Small intestine (tissue), 7 donors: ENCODE measurements at regions not wholly inside any gene's neighbourhood (a gene's known extent, or its start where the extent isn't known, plus 50 kb on each side); places are given as distances from the start of the nearest gene placed in this dataset.

Experiments used
- DNase-seq, 2 donors: peaks; one replicate each; pipeline versions ENCODE4 v3.0.0 to v3.0.0-alpha.2; 2013
- FAIRE-seq: peaks from 2 replicates; lab custom pipeline; 2012; peaks lifted over from hg19 to GRCh38; lab: Jason Lieb, UNC
- H3K27ac ChIP-seq, 3 donors: one replicate each; pipeline ENCODE4 v1.5.1; 2013; ENCODE audit warnings: low read length in 2 of 3, mild to moderate bottlenecking in 2 of 3, control low read depth in 1 of 3, inconsistent platforms in 1 of 3, low read depth in 1 of 3, moderate library complexity in 1 of 3
- H3K27me3 ChIP-seq, 3 donors: one replicate each; pipeline ENCODE4 v1.6.1; 2013; ENCODE audit warnings: low read length in 3 of 3, inconsistent platforms in 1 of 3; ENCODE audit not compliant: control insufficient read depth in 3 of 3, insufficient read depth in 3 of 3
- H3K36me3 ChIP-seq, 3 donors: one replicate each; pipeline ENCODE4 v1.6.1; 2013; ENCODE audit warnings: low read length in 3 of 3, inconsistent platforms in 1 of 3, low read depth in 1 of 3, mild to moderate bottlenecking in 1 of 3, moderate library complexity in 1 of 3; ENCODE audit not compliant: control insufficient read depth in 3 of 3, insufficient read depth in 2 of 3
- H3K4me1 ChIP-seq, 3 donors: one replicate each; pipeline ENCODE4 v1.6.1; 2013; ENCODE audit warnings: low read length in 2 of 3, inconsistent platforms in 1 of 3, low read depth in 1 of 3, mild to moderate bottlenecking in 1 of 3, moderate library complexity in 1 of 3; ENCODE audit not compliant: control insufficient read depth in 3 of 3, insufficient read depth in 2 of 3
- H3K4me3 ChIP-seq, 3 donors: one replicate each; pipeline ENCODE4 v1.5.1; 2013; ENCODE audit warnings: low read length in 3 of 3, control low read depth in 1 of 3, inconsistent platforms in 1 of 3, low read depth in 1 of 3, mild to moderate bottlenecking in 1 of 3, moderate library complexity in 1 of 3
- H3K9me3 ChIP-seq, 2 donors: one replicate each; pipeline ENCODE4 v1.6.1; 2013; ENCODE audit warnings: low read depth in 1 of 2, low read length in 1 of 2; ENCODE audit not compliant: control insufficient read depth in 2 of 2, insufficient read depth in 1 of 2
- WGBS, 3 donors: extraction: QIAGEN DNeasy Blood & Tissue Kit; methylation state at CpG; one replicate each; pipeline ENCODE4 v1.1.7; 2013; 5-methylcytosine and 5-hydroxymethylcytosine counted together
- donor health status: healthy with polysubstance abuse.
- donor health status: control.
- donor health status: control.
- donor health status: Bipolar disorder and iron deficiency.
- donor health status: healthy.

DNA sequence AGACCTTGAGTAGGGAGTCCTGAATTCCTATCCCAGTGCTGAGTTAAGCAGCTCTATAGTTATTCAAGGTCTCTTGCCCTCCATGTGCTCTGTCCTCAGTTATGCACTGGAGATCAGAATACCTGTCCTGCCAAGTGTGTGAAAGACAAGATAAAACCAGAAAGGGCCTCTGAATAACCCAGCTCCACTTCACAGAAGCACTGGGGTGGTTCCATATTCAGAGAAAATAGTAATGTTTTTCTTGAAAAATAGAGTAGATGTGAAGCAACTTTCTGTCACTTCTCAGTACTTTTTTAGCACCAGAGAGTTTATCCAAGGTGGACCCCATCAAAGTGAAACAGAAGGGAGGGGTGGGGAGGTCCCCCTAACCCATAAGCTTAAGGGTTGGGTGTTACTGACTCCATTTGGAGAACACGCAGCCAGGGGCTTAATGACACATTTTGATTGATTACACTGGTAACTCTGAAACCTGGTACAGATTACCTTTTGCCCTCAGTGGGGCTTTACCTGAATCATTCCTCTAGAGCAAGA, 509.8 kb upstream of the JARID2 start:
- Histone ChIP-seq H3K27ac (no peak overlapping the region), H3K27me3 (no peaks in the 10 kb centered on the region), H3K36me3 (no peaks in the 10 kb centered on the region), H3K9me3 (no peaks in the 10 kb centered on the region), H3K4me3 (no peak overlapping the region), H3K4me1 (no peaks in the 10 kb centered on the region)
- FAIRE-seq (no peak), DNase-seq (no peak)
- WGBS, 3 donors, result 69 to 96% (median 88%) methylated on average over 1 of the region's 1 CpG

DNA sequence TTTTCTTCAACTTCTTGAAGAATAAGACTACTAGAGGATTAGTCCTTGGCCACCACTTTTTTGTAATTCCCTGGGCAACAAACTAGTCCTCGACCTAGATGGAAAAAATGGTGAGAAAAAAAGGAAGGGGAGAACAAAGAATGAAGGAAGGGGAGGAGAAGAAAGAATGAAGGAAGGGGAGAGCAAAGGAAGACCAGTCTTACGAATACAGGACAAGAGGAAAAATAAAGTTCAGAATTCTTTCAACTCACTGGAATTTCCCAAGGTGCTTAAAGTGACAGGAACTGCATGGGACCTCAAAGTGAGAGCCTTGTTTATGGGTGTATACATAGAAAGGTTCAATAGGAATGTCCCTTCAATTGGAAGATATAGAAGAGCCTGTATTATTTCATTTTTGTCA, 509.3 kb upstream of the JARID2 start:
- FAIRE-seq, result no peak
- H3K9me3 ChIP-seq, result no peaks in the 10 kb centered on the region
- H3K27ac ChIP-seq, result no peak overlapping the region
- DNase-seq, result no peak
- 73 to 91% (median 89%) methylated on average over 2 of the region's 2 CpGs for WGBS, 3 donors
- H3K27me3 ChIP-seq, result no peaks in the 10 kb centered on the region
- no peaks in the 10 kb centered on the region for H3K4me1 ChIP-seq
- no peaks in the 10 kb centered on the region for H3K36me3 ChIP-seq
- H3K4me3 ChIP-seq, result no peak overlapping the region

DNA sequence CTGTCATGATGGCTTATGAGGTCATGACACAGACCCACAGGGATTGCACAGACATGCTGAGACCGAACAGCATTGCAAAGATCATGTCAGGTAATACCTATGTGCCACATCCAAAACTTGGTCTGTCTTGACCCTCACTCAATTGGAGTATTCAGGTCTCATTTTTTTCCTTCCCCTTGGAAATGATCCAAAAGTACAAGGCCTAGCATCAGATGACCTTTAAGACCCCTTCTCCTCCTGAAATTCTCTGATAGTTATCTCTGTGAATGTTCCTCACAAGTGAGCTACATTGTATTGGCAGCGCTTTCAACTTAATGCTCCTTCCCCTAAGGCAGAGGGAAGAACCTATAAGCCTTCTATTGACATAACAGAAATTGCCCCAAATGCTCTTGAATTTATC, 507.4 kb upstream of the JARID2 start:
- no peak overlapping the region for H3K4me3 ChIP-seq
- no peaks in the 10 kb centered on the region for H3K9me3 ChIP-seq
- no peaks in the 10 kb centered on the region for H3K36me3 ChIP-seq
- no peaks in the 10 kb centered on the region for H3K4me1 ChIP-seq
- no peaks in the 10 kb centered on the region for H3K27me3 ChIP-seq
- 97 to 98% (median 98%) methylated on average over 2 of the region's 2 CpGs for WGBS, 3 donors
- no peak overlapping the region for H3K27ac ChIP-seq
- DNase-seq (no peak), FAIRE-seq (no peak)

DNA sequence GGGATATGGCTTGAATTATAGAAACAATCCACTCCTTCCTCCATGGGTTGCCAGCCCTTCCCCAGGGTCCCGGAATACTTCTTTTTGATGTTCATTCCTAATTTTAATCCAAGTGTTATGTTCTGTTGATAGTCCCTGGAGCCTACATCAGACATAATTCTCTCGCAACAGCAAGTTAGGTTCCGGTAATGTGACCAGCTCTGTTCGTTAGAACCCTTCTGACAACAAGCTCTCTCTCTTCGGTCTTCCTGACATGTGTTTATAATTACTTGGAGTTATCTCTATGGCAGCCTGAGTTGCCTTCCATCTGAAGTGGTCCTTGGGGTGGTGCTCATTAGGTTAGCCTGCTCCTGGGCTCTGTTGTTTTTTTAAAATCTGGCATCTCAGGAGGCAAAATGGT, 506.9 kb upstream of the JARID2 start:
- no peaks in the 10 kb centered on the region for H3K36me3 ChIP-seq
- FAIRE-seq (no peak), DNase-seq (no peak)
- no peaks in the 10 kb centered on the region for H3K9me3 ChIP-seq
- no peaks in the 10 kb centered on the region for H3K4me1 ChIP-seq
- 69 to 94% (median 89%) methylated on average over 5 of the region's 5 CpGs for WGBS, 3 donors
- H3K27ac ChIP-seq, result no peak overlapping the region
- H3K27me3 ChIP-seq, result no peaks in the 10 kb centered on the region
- H3K4me3 ChIP-seq, result no peak overlapping the region

- Histone ChIP-seq H3K4me1 (no peaks in the 10 kb centered on the region), H3K36me3 (no peaks in the 10 kb centered on the region), H3K27me3 (no peaks in the 10 kb centered on the region), H3K27ac (no peak overlapping the region), H3K9me3 (no peaks in the 10 kb centered on the region), H3K4me3 (no peak overlapping the region)
- no peak for FAIRE-seq
- 80 to 95% (median 94%) methylated on average over 6 to 7 of the region's 7 CpGs for WGBS, 3 donors
- no peak for DNase-seq
These were observed 506.0 kb upstream of the JARID2 start for GRCh38 chr6:14739827-14740226.

GRCh38 chr6:14742171-14742570, 503.7 kb upstream of the JARID2 start:
- Histone ChIP-seq H3K36me3 (no peaks in the 10 kb centered on the region), H3K9me3 (no peaks in the 10 kb centered on the region), H3K27ac (no peak overlapping the region), H3K4me3 (no peak overlapping the region), H3K4me1 (no peaks in the 10 kb centered on the region), H3K27me3 (no peaks in the 10 kb centered on the region)
- FAIRE-seq (no peak), DNase-seq (no peak)
- 94 to 98% (median 95%) methylated on average over 2 of the region's 2 CpGs for WGBS, 3 donors

- no peak overlapping the region for H3K4me3 ChIP-seq
- H3K27me3 ChIP-seq, result no peaks in the 10 kb centered on the region
- 96 to 98% (median 97%) methylated on average over 5 of the region's 5 CpGs for WGBS, 3 donors
- H3K4me1 ChIP-seq, result no peaks in the 10 kb centered on the region
- H3K27ac ChIP-seq, result no peak overlapping the region
- no peak for FAIRE-seq
- no peaks in the 10 kb centered on the region for H3K36me3 ChIP-seq
- H3K9me3 ChIP-seq, result no peaks in the 10 kb centered on the region
- no peak for DNase-seq
These were observed 503.2 kb upstream of the JARID2 start for GRCh38 chr6:14742680-14743079.

DNA sequence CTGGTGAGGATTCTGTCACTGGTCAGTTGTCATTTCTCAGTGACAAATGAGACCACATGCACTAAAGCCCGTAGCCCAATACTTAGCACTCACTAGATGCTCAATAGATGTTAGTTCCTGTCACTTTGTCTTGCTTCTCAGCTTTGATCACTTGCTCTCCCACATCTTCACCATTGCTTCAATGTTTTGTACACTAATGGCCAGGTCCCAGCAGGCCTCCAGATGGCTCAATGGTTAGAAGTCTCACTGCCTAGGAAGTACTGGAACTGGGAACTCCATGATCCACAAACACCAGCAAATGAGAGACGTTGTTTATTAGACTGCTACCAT, 502.8 kb upstream of the JARID2 start:
- Histone ChIP-seq H3K27ac (peak overlapping the region in 1 of 3 donors; percentile 13), H3K27me3 (no peaks in the 10 kb centered on the region), H3K36me3 (no peaks in the 10 kb centered on the region), H3K9me3 (no peaks in the 10 kb centered on the region), H3K4me3 (no peak overlapping the region), H3K4me1 (no peaks in the 10 kb centered on the region)
- no peak for DNase-seq
- 81 to 85% (median 82%) methylated on average over 2 of the region's 2 CpGs for WGBS, 3 donors
- no peak for FAIRE-seq

- H3K27me3 ChIP-seq, result no peaks in the 10 kb centered on the region
- no peaks in the 10 kb centered on the region for H3K36me3 ChIP-seq
- FAIRE-seq (no peak), DNase-seq (peak in 1 of 2 donors; percentile 68)
- H3K4me1 ChIP-seq, result no peaks in the 10 kb centered on the region
- H3K4me3 ChIP-seq, result no peak overlapping the region
- WGBS, 3 donors, result 60 to 70% (median 61%) methylated on average over 7 of the region's 7 CpGs
- H3K27ac ChIP-seq, result peak overlapping the region in 2 of 3 donors; percentile 42 to 53
- no peaks in the 10 kb centered on the region for H3K9me3 ChIP-seq
These were observed 502.2 kb upstream of the JARID2 start for GRCh38 chr6:14743474-14744211.
